PC-3 (cell line): ENCODE measurements at regions not wholly inside any gene's neighbourhood (a gene's known extent, or its start where the extent isn't known, plus 50 kb on each side); places are given as distances from the start of the nearest gene placed in this dataset.

Experiments used
- ATAC-seq: fragments of 200-7000 bp; cut with Tn5 transposase; 2 replicates; pipeline ENCODE4 v1.9.1; 2020; ENCODE audit warnings: mild to moderate bottlenecking, moderate library complexity
- BruUV-seq: library from RNA; stranded (reverse); fragments of 400-500 nt; replicated peaks from 2 replicates; lab custom pipeline; 2021; lab: Mats Ljungman, UMichigan
- CTCF ChIA-PET: fragments of 300-600 bp; sonication (Branson Sonifier 250); formaldehyde crosslinking; loops from one replicate; lab custom pipeline; 2022; ENCODE audit warnings: antibody characterized with exemption; lab: Charles Lee
- POLR2A ChIA-PET: fragments of 300-600 bp; sonication (Branson Sonifier 250); formaldehyde crosslinking; loops from one replicate; lab custom pipeline; 2022; ENCODE audit warnings: antibody characterized with exemption; ENCODE audit not compliant: unreplicated experiment; lab: Charles Lee
- DNase-seq: peaks from one replicate; pipeline ENCODE4 v3.0.0-alpha.2; 2015
- H2AFZ ChIP-seq: fragments of 300-600 bp; sonication (generic); 2 replicates; pipeline ENCODE4 v1.6.0; 2016; ENCODE audit warnings: antibody characterized with exemption, low read length
- H3F3A ChIP-seq: fragments of 300-600 bp; sonication (generic); one replicate; pipeline ENCODE4 v1.6.0; 2017; ENCODE audit warnings: antibody characterized with exemption, low read length, control low read depth, mild to moderate bottlenecking; ENCODE audit not compliant: unreplicated experiment
- H3K27ac ChIP-seq: fragments of 300-600 bp; sonication (generic); 2 replicates; pipeline ENCODE4 v1.5.1; 2016; ENCODE audit warnings: mild to moderate bottlenecking, low read length
- H3K27me3 ChIP-seq: fragments of 300-600 bp; sonication (generic); 2 replicates; pipeline ENCODE4 v1.6.1; 2016; ENCODE audit warnings: low read length, mixed read lengths
- H3K36me3 ChIP-seq: fragments of 300-600 bp; sonication (generic); 2 replicates; pipeline ENCODE4 v1.6.1; 2016; ENCODE audit warnings: low read depth, mixed run types, low read length, mixed read lengths
- H3K4me1 ChIP-seq: fragments of 300-600 bp; sonication (generic); 2 replicates; pipeline ENCODE4 v1.5.1; 2016; ENCODE audit warnings: low read length; ENCODE audit not compliant: insufficient read depth
- H3K4me2 ChIP-seq: fragments of 300-600 bp; sonication (generic); 2 replicates; pipeline ENCODE4 v1.6.0; 2016; ENCODE audit warnings: low read length
- H3K4me3 ChIP-seq: fragments of 300-600 bp; sonication (generic); 2 replicates; pipeline ENCODE4 v1.5.1; 2016; ENCODE audit warnings: mild to moderate bottlenecking, low read length, mixed read lengths
- H3K79me2 ChIP-seq: fragments of 300-600 bp; sonication (generic); 2 replicates; pipeline ENCODE4 v1.6.1; 2017; ENCODE audit warnings: low read length, mixed read lengths
- H3K9ac ChIP-seq: fragments of 300-600 bp; sonication (generic); 2 replicates; pipeline ENCODE4 v1.6.0; 2016; ENCODE audit warnings: mild to moderate bottlenecking, low read length
- H3K9me2 ChIP-seq: fragments of 300-600 bp; sonication (generic); replicated peaks from 2 replicates; pipeline ENCODE4 v1.6.1; 2016; ENCODE audit warnings: mixed run types, low read length, mixed read lengths
- H3K9me3 ChIP-seq: fragments of 300-600 bp; sonication (generic); 2 replicates; pipeline ENCODE4 v1.6.1; 2016; ENCODE audit warnings: low read length, mixed read lengths
- H4K20me1 ChIP-seq: fragments of 300-600 bp; sonication (generic); 2 replicates; pipeline ENCODE4 v1.6.1; 2016; ENCODE audit warnings: low read length, mixed read lengths
- EZH2 ChIP-seq: fragments of 300-600 bp; sonication (generic); IDR thresholded peaks from one replicate; pipeline ENCODE4 v1.6.1; 2017; ENCODE audit warnings: antibody characterized with exemption, mild to moderate bottlenecking, low read length; ENCODE audit not compliant: unreplicated experiment
- EZH2phosphoT487 ChIP-seq: fragments of 300-600 bp; sonication (generic); IDR thresholded peaks from 2 replicates; pipeline ENCODE4 v1.6.1; 2018; ENCODE audit warnings: mild to moderate bottlenecking, antibody characterized with exemption, low read length, borderline replicate concordance
- intact Hi-C: fragments of 100-400 bp; cut with micrococcal nuclease; formaldehyde crosslinking; loops from 2 replicates; pipeline ENCODE4 v1.9.0; 2023
- TF ChIP-seq, protein P1 (sequence below): fragments of 300-600 bp; sonication (generic); conservative IDR thresholded peaks from 2 replicates; pipeline ENCODE4 v1.5.1; 2017; ENCODE audit warnings: antibody characterized with exemption, low read depth, mild to moderate bottlenecking, low read length

- Histone ChIP-seq H3K79me2 (0 out of 2 replicates have a peak, but pooled peaks cover 2% of the 10 kb centered on the region), H3K9me3 (no peaks in the 10 kb centered on the region), H3K9ac (no peak overlapping the region), H3K4me1 (peaks cover 80% of the 10 kb centered on the region), H3K27me3 (no peaks in the 10 kb centered on the region), H4K20me1 (no peaks in the 10 kb centered on the region), H3F3A (peaks cover 4% of the 10 kb centered on the region), H3K9me2 (no peaks in the 10 kb centered on the region), H3K36me3 (no peaks in the 10 kb centered on the region), H3K27ac (no peak overlapping the region), H3K4me2 (no peak overlapping the region), H3K4me3 (no peak overlapping the region), H2AFZ (no peak overlapping the region)
- intact Hi-C loops: no loop called here
- CTCF ChIA-PET: no interaction called here
- DNase-seq: no peak
- TF ChIP-seq, protein P1, sequence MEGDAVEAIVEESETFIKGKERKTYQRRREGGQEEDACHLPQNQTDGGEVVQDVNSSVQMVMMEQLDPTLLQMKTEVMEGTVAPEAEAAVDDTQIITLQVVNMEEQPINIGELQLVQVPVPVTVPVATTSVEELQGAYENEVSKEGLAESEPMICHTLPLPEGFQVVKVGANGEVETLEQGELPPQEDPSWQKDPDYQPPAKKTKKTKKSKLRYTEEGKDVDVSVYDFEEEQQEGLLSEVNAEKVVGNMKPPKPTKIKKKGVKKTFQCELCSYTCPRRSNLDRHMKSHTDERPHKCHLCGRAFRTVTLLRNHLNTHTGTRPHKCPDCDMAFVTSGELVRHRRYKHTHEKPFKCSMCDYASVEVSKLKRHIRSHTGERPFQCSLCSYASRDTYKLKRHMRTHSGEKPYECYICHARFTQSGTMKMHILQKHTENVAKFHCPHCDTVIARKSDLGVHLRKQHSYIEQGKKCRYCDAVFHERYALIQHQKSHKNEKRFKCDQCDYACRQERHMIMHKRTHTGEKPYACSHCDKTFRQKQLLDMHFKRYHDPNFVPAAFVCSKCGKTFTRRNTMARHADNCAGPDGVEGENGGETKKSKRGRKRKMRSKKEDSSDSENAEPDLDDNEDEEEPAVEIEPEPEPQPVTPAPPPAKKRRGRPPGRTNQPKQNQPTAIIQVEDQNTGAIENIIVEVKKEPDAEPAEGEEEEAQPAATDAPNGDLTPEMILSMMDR: no peak
- TF ChIP-seq EZH2 (no peak), EZH2phosphoT487 (no peak)
- BruUV-seq: no TSS peak
- POLR2A ChIA-PET: interaction anchor here (0.6 kb wide), 1 partner anchor 75 kb away, joined by 5 read pairs; no protein-coding TSS in a partner anchor
- ATAC-seq: no peak
These were observed 381.8 kb upstream of the THBS1 start for GRCh38 chr15:39199076-39199475.

GRCh38 chr15:39200586-39200985, 380.3 kb upstream of the THBS1 start:
- Histone ChIP-seq H3K9me2 (no peaks in the 10 kb centered on the region), H3K4me3 (no peak overlapping the region), H3K9ac (no peak overlapping the region), H2AFZ (no peak overlapping the region), H3K4me2 (no peak overlapping the region), H3K36me3 (no peaks in the 10 kb centered on the region), H3K27ac (no peak overlapping the region; the same call in 1 of the 2 replicates), H4K20me1 (no peaks in the 10 kb centered on the region), H3F3A (peaks cover 4% of the 10 kb centered on the region), H3K27me3 (no peaks in the 10 kb centered on the region), H3K9me3 (no peaks in the 10 kb centered on the region), H3K79me2 (no peaks in the 10 kb centered on the region), H3K4me1 (peaks cover 78% of the 10 kb centered on the region)
- TF ChIP-seq, protein P1: no peak
- TF ChIP-seq EZH2: no peak
- ChIA-PET CTCF (no interaction called here), POLR2A (interaction anchor here (0.6 kb wide), 1 partner anchor 327 kb away, joined by 3 read pairs; no protein-coding TSS in a partner anchor)
- no TSS peak for BruUV-seq
- intact Hi-C loops: no loop called here
- no peak for ATAC-seq
- DNase-seq: no peak

GRCh38 chr15:39202641-39203040, 378.2 kb upstream of the THBS1 start:
- POLR2A ChIA-PET: no interaction called here
- peak; percentile 92 for ATAC-seq
- DNase-seq: peak; percentile 89
- no peak overlapping the region for H2AFZ ChIP-seq
- CTCF ChIA-PET: interaction anchor here (0.6 kb wide), 1 partner anchor 78 kb away, joined by 3 read pairs; no protein-coding TSS in a partner anchor
- H3K27me3 ChIP-seq: no peaks in the 10 kb centered on the region
- H3K9me2 ChIP-seq: no peaks in the 10 kb centered on the region
- peak overlapping the region; percentile 80 for H3K9ac ChIP-seq
- H3K79me2 ChIP-seq: no peaks in the 10 kb centered on the region
- H4K20me1 ChIP-seq: no peaks in the 10 kb centered on the region
- H3K4me2 ChIP-seq: peak overlapping the region; percentile 76
- peak overlapping the region; percentile 13; the same call in 1 of the 2 replicates for H3K4me3 ChIP-seq
- H3F3A ChIP-seq: peaks cover 4% of the 10 kb centered on the region
- peaks cover 69% of the 10 kb centered on the region for H3K4me1 ChIP-seq
- no peaks in the 10 kb centered on the region for H3K36me3 ChIP-seq
- intact Hi-C loops: loop anchor here (1.0 to 2.0 kb wide), 2 partner anchors 18 to 72 kb away; no protein-coding TSS in a partner anchor
- no TSS peak for BruUV-seq
- peak overlapping the region; percentile 97 for H3K27ac ChIP-seq
- no peaks in the 10 kb centered on the region for H3K9me3 ChIP-seq
- TF ChIP-seq EZH2phosphoT487: no peak
- TF ChIP-seq EZH2: no peak
- TF ChIP-seq, protein P1: no peak
